ENCODE measurements at regions not wholly inside any gene's neighbourhood (a gene's known extent, or its start where the extent isn't known, plus 50 kb on each side); places are given as distances from the start of the nearest gene placed in this dataset.

GRCh38 chr17:12478311-12478710, 187.4 kb upstream of the MYOCD start:
- no peak for DNase-seq (ENCODE audit: low read depth)
- no peak overlapping the region for H3K4me3 ChIP-seq (ENCODE audit: low read depth, low read length)
- no peak for TF ChIP-seq CTCF (IDR thresholded peaks at IDR 0.05; ENCODE audit: control insufficient read depth, extremely low read depth, insufficient read depth)

- DNase-seq (ENCODE audit: low read depth): no peak
- no peak for TF ChIP-seq CTCF (IDR thresholded peaks at IDR 0.05; ENCODE audit: control insufficient read depth, extremely low read depth, insufficient read depth)
- no peak overlapping the region for H3K4me3 ChIP-seq (ENCODE audit: low read depth, low read length)
These were observed 180.3 kb upstream of the MYOCD start for GRCh38 chr17:12485361-12485906.

GRCh38 chr17:12489325-12489724, 176.4 kb upstream of the MYOCD start:
- DNase-seq (ENCODE audit: low read depth): no peak
- no peak overlapping the region for H3K4me3 ChIP-seq (ENCODE audit: low read depth, low read length)
- TF ChIP-seq CTCF (IDR thresholded peaks at IDR 0.05; ENCODE audit: control insufficient read depth, extremely low read depth, insufficient read depth): no peak

GRCh38 chr17:12492450-12492849, 173.2 kb upstream of the MYOCD start:
- peak; percentile 84 for DNase-seq (ENCODE audit: low read depth)
- TF ChIP-seq CTCF (IDR thresholded peaks at IDR 0.05; ENCODE audit: control insufficient read depth, extremely low read depth, insufficient read depth): no peak
- no peak overlapping the region for H3K4me3 ChIP-seq (ENCODE audit: low read depth, low read length)

- no peak for TF ChIP-seq CTCF (IDR thresholded peaks at IDR 0.05; ENCODE audit: control insufficient read depth, extremely low read depth, insufficient read depth)
- no peak overlapping the region for H3K4me3 ChIP-seq (ENCODE audit: low read depth, low read length)
- no peak for DNase-seq (ENCODE audit: low read depth)
These were observed 159.8 kb upstream of the MYOCD start for GRCh38 chr17:12505866-12506265.

GRCh38 chr17:12507026-12507595, 158.6 kb upstream of the MYOCD start:
- no peak overlapping the region for H3K4me3 ChIP-seq (ENCODE audit: low read depth, low read length)
- no peak for DNase-seq (ENCODE audit: low read depth)
- TF ChIP-seq CTCF (IDR thresholded peaks at IDR 0.05; ENCODE audit: control insufficient read depth, extremely low read depth, insufficient read depth): no peak

GRCh38 chr17:12509801-12510200, 155.9 kb upstream of the MYOCD start:
- TF ChIP-seq CTCF (IDR thresholded peaks at IDR 0.05; ENCODE audit: control insufficient read depth, extremely low read depth, insufficient read depth): no peak
- no peak overlapping the region for H3K4me3 ChIP-seq (ENCODE audit: low read depth, low read length)
- no peak for DNase-seq (ENCODE audit: low read depth)

All from LNCaP clone FGC (cell line).